CD8-positive, alpha-beta memory T cell (primary cell): ENCODE measurements at regions not wholly inside any gene's neighbourhood (a gene's known extent, or its start where the extent isn't known, plus 50 kb on each side); places are given as distances from the start of the nearest gene placed in this dataset.

Experiments
- CTCF ChIA-PET: fragments of 350-600 bp; sonication (Branson Sonifier 250); formaldehyde crosslinking; loops from one replicate; lab custom pipeline; 2021; ENCODE audit warnings: antibody characterized with exemption; lab: Charles Lee
- POLR2A ChIA-PET: fragments of 350-600 bp; sonication (Branson Sonifier 250); formaldehyde crosslinking; loops from one replicate; lab custom pipeline; 2021; ENCODE audit warnings: antibody characterized with exemption; lab: Charles Lee
- DNase-seq, 5 donors: peaks; one replicate each; pipeline versions ENCODE4 v3.0.0 to v3.0.0-alpha.2; 2020 to 2022; ENCODE audit warnings: mixed read lengths in 1 of 5
- H3K27ac ChIP-seq: one replicate; pipeline ENCODE4 v1.7.0; 2013; ENCODE audit warnings: low read depth, mild to moderate bottlenecking, low read length, moderate library complexity
- H3K27me3 ChIP-seq: 2 replicates; pipeline ENCODE4 v1.7.0; 2013; ENCODE audit warnings: low read length, mild to moderate bottlenecking; ENCODE audit not compliant: insufficient read depth, poor library complexity, severe bottlenecking
- H3K36me3 ChIP-seq: 2 replicates; pipeline ENCODE4 v1.7.0; 2013; ENCODE audit warnings: mild to moderate bottlenecking, low read length, moderate library complexity; ENCODE audit not compliant: insufficient read depth
- H3K4me1 ChIP-seq: 2 replicates; pipeline ENCODE4 v1.7.0; 2013; ENCODE audit warnings: mild to moderate bottlenecking, low read length, moderate library complexity; ENCODE audit not compliant: insufficient read depth
- H3K4me3 ChIP-seq: 2 replicates; pipeline ENCODE4 v1.7.0; 2013; ENCODE audit warnings: mild to moderate bottlenecking, low read length
- H3K9me3 ChIP-seq: 2 replicates; pipeline ENCODE4 v1.7.0; 2013; ENCODE audit warnings: mild to moderate bottlenecking, low read length
- H3K27ac Mint-ChIP-seq, 8 donors: one replicate each; pipeline ENCODE4 v1.8.0; 2020 to 2021; ENCODE audit warnings: mixed read lengths in 8 of 8, mild to moderate bottlenecking in 6 of 8, inconsistent platforms in 3 of 8, moderate library complexity in 3 of 8
- H3K27me3 Mint-ChIP-seq, 2 donors: one replicate each; pipeline ENCODE4 v1.8.0; 2020 to 2021; ENCODE audit warnings: mixed read lengths in 2 of 2, mild to moderate bottlenecking in 1 of 2, moderate library complexity in 1 of 2
- H3K36me3 Mint-ChIP-seq, 3 donors: one replicate each; pipeline ENCODE4 v1.8.0; 2020 to 2021; ENCODE audit warnings: mixed read lengths in 3 of 3, inconsistent platforms in 1 of 3, mild to moderate bottlenecking in 1 of 3
- H3K4me1 Mint-ChIP-seq, 3 donors: one replicate each; pipeline ENCODE4 v1.8.0; 2020 to 2021; ENCODE audit warnings: mixed read lengths in 3 of 3, inconsistent platforms in 1 of 3, mild to moderate bottlenecking in 1 of 3
- H3K4me3 Mint-ChIP-seq, 7 donors: one replicate each; pipeline ENCODE4 v1.8.0; 2020 to 2021; ENCODE audit warnings: mixed read lengths in 7 of 7, mild to moderate bottlenecking in 6 of 7, moderate library complexity in 4 of 7, inconsistent platforms in 2 of 7
- H3K9me3 Mint-ChIP-seq, 5 donors: one replicate each; pipeline ENCODE4 v1.8.0; 2020 to 2022; ENCODE audit warnings: mixed read lengths in 5 of 5, mild to moderate bottlenecking in 3 of 5, moderate library complexity in 2 of 5, inconsistent platforms in 1 of 5

- POLR2A ChIA-PET = no interaction called here
- H3K27me3 ChIP-seq = no peaks in the 10 kb centered on the region
- H3K9me3 Mint-ChIP-seq = no peaks in the 10 kb centered on the region
These were observed 245.7 kb upstream of the CIBAR2 start for GRCh38 chr16:85357924-85358505.

GRCh38 chr16:85358704-85359146 is 246.5 kb upstream of the CIBAR2 start:
- no peaks in the 10 kb centered on the region for H3K4me1 ChIP-seq
- no peaks in the 10 kb centered on the region for H3K9me3 ChIP-seq
- DNase-seq = no peak
- Mint-ChIP-seq H3K36me3 (no peaks in the 10 kb centered on the region), H3K9me3 (no peaks in the 10 kb centered on the region), H3K27ac (no peak overlapping the region), H3K27me3 (peaks cover 7 to 13% of the 10 kb centered on the region in 2 donors), H3K4me1 (no peaks in the 10 kb centered on the region), H3K4me3 (no peak overlapping the region)
- peak overlapping the region; percentile 51 for H3K27ac ChIP-seq
- POLR2A ChIA-PET = no interaction called here
- no peaks in the 10 kb centered on the region for H3K36me3 ChIP-seq
- H3K4me3 ChIP-seq = no peak overlapping the region
- H3K27me3 ChIP-seq = no peaks in the 10 kb centered on the region
- CTCF ChIA-PET = no interaction called here

More at GRCh38 chr16:85357924-85358505, 245.7 kb upstream of the CIBAR2 start:
- no peak overlapping the region for H3K4me3 ChIP-seq
- Mint-ChIP-seq H3K27me3 (peaks cover 7 to 13% of the 10 kb centered on the region in 2 donors), H3K27ac (no peak overlapping the region), H3K4me1 (no peaks in the 10 kb centered on the region), H3K36me3 (no peaks in the 10 kb centered on the region), H3K4me3 (no peak overlapping the region)
- CTCF ChIA-PET = no interaction called here
- H3K9me3 ChIP-seq = no peaks in the 10 kb centered on the region
- DNase-seq = no peak
- H3K27ac ChIP-seq = no peak overlapping the region
- no peaks in the 10 kb centered on the region for H3K4me1 ChIP-seq
- H3K36me3 ChIP-seq = no peaks in the 10 kb centered on the region

- H3K9me3 ChIP-seq = no peaks in the 10 kb centered on the region
- peak overlapping the region; percentile 51 for H3K27ac ChIP-seq
- H3K4me1 ChIP-seq = no peaks in the 10 kb centered on the region
- ChIA-PET POLR2A (no interaction called here), CTCF (no interaction called here)
- Mint-ChIP-seq H3K27ac (no peak overlapping the region), H3K4me3 (no peak overlapping the region), H3K4me1 (no peaks in the 10 kb centered on the region), H3K27me3 (peaks cover 7 to 13% of the 10 kb centered on the region in 2 donors), H3K36me3 (no peaks in the 10 kb centered on the region), H3K9me3 (no peaks in the 10 kb centered on the region)
- no peaks in the 10 kb centered on the region for H3K36me3 ChIP-seq
- no peak for DNase-seq
- no peaks in the 10 kb centered on the region for H3K27me3 ChIP-seq
- H3K4me3 ChIP-seq = no peak overlapping the region
These were observed 247.0 kb upstream of the CIBAR2 start for GRCh38 chr16:85359147-85359822.

- Histone ChIP-seq H3K9me3 (no peaks in the 10 kb centered on the region), H3K27me3 (no peaks in the 10 kb centered on the region), H3K4me1 (no peaks in the 10 kb centered on the region), H3K27ac (no peak overlapping the region), H3K4me3 (no peak overlapping the region), H3K36me3 (no peaks in the 10 kb centered on the region)
- Mint-ChIP-seq H3K27me3 (peaks cover 7 to 13% of the 10 kb centered on the region in 2 donors), H3K9me3 (no peaks in the 10 kb centered on the region), H3K27ac (peak overlapping the region in 1 of 8 donors; percentile 19), H3K36me3 (no peaks in the 10 kb centered on the region), H3K4me1 (no peaks in the 10 kb centered on the region), H3K4me3 (no peak overlapping the region)
- ChIA-PET CTCF (no interaction called here), POLR2A (no interaction called here)
- DNase-seq = no peak
These were observed 248.3 kb upstream of the CIBAR2 start for GRCh38 chr16:85360323-85361277.

GRCh38 chr16:85361441-85362118 is 249.3 kb upstream of the CIBAR2 start:
- Mint-ChIP-seq H3K27me3 (peaks cover 7 to 13% of the 10 kb centered on the region in 2 donors), H3K27ac (no peak overlapping the region), H3K36me3 (no peaks in the 10 kb centered on the region), H3K4me1 (no peaks in the 10 kb centered on the region), H3K9me3 (no peaks in the 10 kb centered on the region), H3K4me3 (no peak overlapping the region)
- Histone ChIP-seq H3K27me3 (no peaks in the 10 kb centered on the region), H3K36me3 (no peaks in the 10 kb centered on the region), H3K4me1 (no peaks in the 10 kb centered on the region), H3K9me3 (no peaks in the 10 kb centered on the region), H3K4me3 (no peak overlapping the region), H3K27ac (no peak overlapping the region)
- DNase-seq = no peak
- ChIA-PET POLR2A (no interaction called here), CTCF (no interaction called here)

GRCh38 chr16:85362443-85362842 is 250.2 kb upstream of the CIBAR2 start:
- Mint-ChIP-seq H3K4me3 (no peak overlapping the region), H3K27ac (no peak overlapping the region), H3K9me3 (no peaks in the 10 kb centered on the region), H3K27me3 (peaks cover 9 to 16% of the 10 kb centered on the region in 2 donors), H3K4me1 (no peaks in the 10 kb centered on the region), H3K36me3 (no peaks in the 10 kb centered on the region)
- no peaks in the 10 kb centered on the region for H3K9me3 ChIP-seq
- no peak overlapping the region for H3K27ac ChIP-seq
- POLR2A ChIA-PET = no interaction called here
- no peak for DNase-seq
- H3K27me3 ChIP-seq = no peaks in the 10 kb centered on the region
- CTCF ChIA-PET = no interaction called here
- H3K4me1 ChIP-seq = no peaks in the 10 kb centered on the region
- no peaks in the 10 kb centered on the region for H3K36me3 ChIP-seq
- H3K4me3 ChIP-seq = no peak overlapping the region

- Mint-ChIP-seq H3K4me1 (no peaks in the 10 kb centered on the region), H3K4me3 (no peak overlapping the region), H3K9me3 (no peaks in the 10 kb centered on the region), H3K27ac (no peak overlapping the region), H3K36me3 (no peaks in the 10 kb centered on the region), H3K27me3 (peaks cover 9 to 18% of the 10 kb centered on the region in 2 donors)
- DNase-seq = no peak
- Histone ChIP-seq H3K36me3 (no peaks in the 10 kb centered on the region), H3K27ac (no peak overlapping the region), H3K4me1 (no peaks in the 10 kb centered on the region), H3K9me3 (no peaks in the 10 kb centered on the region), H3K4me3 (no peak overlapping the region), H3K27me3 (no peaks in the 10 kb centered on the region)
- ChIA-PET CTCF (no interaction called here), POLR2A (no interaction called here)
These were observed 249.7 kb upstream of the GSE1 start for GRCh38 chr16:85363427-85363826.
